ENCODE measurements at regions not wholly inside any gene's neighbourhood (a gene's known extent, or its start where the extent isn't known, plus 50 kb on each side); places are given as distances from the start of the nearest gene placed in this dataset.

- Histone ChIP-seq H2BK12ac (ENCODE audit: insufficient read length, low read depth, low read length) (no peak overlapping the region), H3K27ac (ENCODE audit: insufficient read length, low read depth, low read length) (no peak overlapping the region), H3K18ac (ENCODE audit: insufficient read length, low read depth, low read length) (no peak overlapping the region), H4K5ac (ENCODE audit: insufficient read length, low read depth, low read length) (no peak overlapping the region), H3K23ac (ENCODE audit: insufficient read length, low read depth, low read length) (no peak overlapping the region), H3K4me2 (ENCODE audit: insufficient read depth, insufficient read length, low read length) (no peak overlapping the region), H2BK20ac (ENCODE audit: low read depth, low read length, poor library complexity, severe bottlenecking) (no peak overlapping the region), H4K20me1 (ENCODE audit: control insufficient read depth, insufficient read depth, insufficient read length) (no peaks in the 10 kb centered on the region), H3K9me3 (ENCODE audit: control insufficient read depth, low read depth, low read length) (no peaks in the 10 kb centered on the region), H3K9ac (ENCODE audit: extremely low read depth, insufficient read length, low read length) (no peak overlapping the region), H2BK120ac (ENCODE audit: low read depth, low read length, poor library complexity, severe bottlenecking) (no peak overlapping the region), H2AFZ (ENCODE audit: low read length) (no peak overlapping the region), H3K79me2 (ENCODE audit: insufficient read depth, low read length) (no peaks in the 10 kb centered on the region), H3K4ac (ENCODE audit: low read depth, low read length) (no peak overlapping the region), H3K79me1 (ENCODE audit: insufficient read depth, low read depth, low read length, poor library complexity, severe bottlenecking) (no peaks in the 10 kb centered on the region), H4K91ac (ENCODE audit: insufficient read length, low read depth, low read length) (no peak overlapping the region), H3K56ac (ENCODE audit: insufficient read length, low read depth, low read length) (no peak overlapping the region), H4K8ac (replicated peaks; ENCODE audit: insufficient read length, low read depth, low read length) (no peak overlapping the region), H2BK15ac (ENCODE audit: low read depth, low read length) (no peak overlapping the region), H3K4me1 (ENCODE audit: insufficient read depth, low read length) (no peaks in the 10 kb centered on the region), H3K27me3 (ENCODE audit: insufficient read depth, low read length) (no peaks in the 10 kb centered on the region), H3T11ph (ENCODE audit: low read length) (no peak overlapping the region), H3K23me2 (ENCODE audit: insufficient read length, low read depth, low read length, poor library complexity, severe bottlenecking) (no peaks in the 10 kb centered on the region), H3K14ac (ENCODE audit: insufficient read depth, low read length) (no peak overlapping the region), H2AK5ac (ENCODE audit: insufficient read length, low read length) (no peak overlapping the region), H2BK5ac (ENCODE audit: insufficient read length, low read length) (no peak overlapping the region)
- H3K27ac Mint-ChIP-seq = no peak overlapping the region
- no peaks in the 10 kb centered on the region for H3K9me3 Mint-ChIP-seq
- no peak for TF ChIP-seq CTCF (conservative IDR thresholded peaks at IDR 0.05)
- no peak overlapping the region for H3K4me3 Mint-ChIP-seq
- H3K4me1 Mint-ChIP-seq = peaks cover 3% of the 10 kb centered on the region in 2 experiments; a peak in 2 of 4 replicates
- H3K36me3 Mint-ChIP-seq (ENCODE audit: insufficient read depth in 1 of 3, low read depth in 3 of 3) = no peaks in the 10 kb centered on the region
- no peaks in the 10 kb centered on the region; the same call in 1 of the 2 replicates for H3K27me3 Mint-ChIP-seq (ENCODE audit: low read depth)
- WGBS (ENCODE audit: extremely low coverage, insufficient read length, low lambda C conversion rate) = no CpG with 5 or more reads among the region's 9 CpGs
- no peak for DNase-seq
Measured at GRCh38 chr4:186829740-186830449, 106.2 kb upstream of the FAT1 start.
